GM21526 (cell line): ENCODE measurements at regions not wholly inside any gene's neighbourhood (a gene's known extent, or its start where the extent isn't known, plus 50 kb on each side); places are given as distances from the start of the nearest gene placed in this dataset.

Source experiments
- ATAC-seq: cut with Tn5 transposase; IDR thresholded peaks from one replicate; pipeline ENCODE4 v1.9.1; 2021; ENCODE audit warnings: moderate library complexity; ENCODE audit not compliant: unreplicated experiment, low FRiP score

GRCh38 chr11:15859411-15859810 is 496.9 kb downstream of the SOX6 start:
- no peak for ATAC-seq

GRCh38 chr11:15861256-15861655 is 495.1 kb downstream of the SOX6 start:
- no peak for ATAC-seq

- no peak for ATAC-seq
Observed at GRCh38 chr11:15863411-15863810, 492.9 kb downstream of the SOX6 start.

GRCh38 chr11:15864026-15864805 is 492.1 kb downstream of the SOX6 start:
- ATAC-seq: no peak

GRCh38 chr11:15865212-15865987 is 490.9 kb downstream of the SOX6 start:
- ATAC-seq: no peak

- no peak for ATAC-seq
Observed at GRCh38 chr11:15867871-15868270, 488.5 kb downstream of the SOX6 start.

- ATAC-seq: no peak
Observed at GRCh38 chr11:15870911-15871310, 485.4 kb downstream of the SOX6 start.

- no peak for ATAC-seq
Observed at GRCh38 chr11:15871904-15872626, 484.3 kb downstream of the SOX6 start.

- ATAC-seq: no peak
Observed at GRCh38 chr11:15873501-15873900, 482.8 kb downstream of the SOX6 start.

- ATAC-seq: no peak
Observed at GRCh38 chr11:15874704-15875103, 481.6 kb downstream of the SOX6 start.

GRCh38 chr11:15875393-15875792 is 481.0 kb downstream of the SOX6 start:
- no peak for ATAC-seq

GRCh38 chr11:15875943-15876342 is 480.4 kb downstream of the SOX6 start:
- no peak for ATAC-seq

- no peak for ATAC-seq
Observed at GRCh38 chr11:15878756-15879155, 477.6 kb downstream of the SOX6 start.

- no peak for ATAC-seq
Observed at GRCh38 chr11:15880291-15880690, 476.1 kb downstream of the SOX6 start.

- no peak for ATAC-seq
Observed at GRCh38 chr11:15882876-15883454, 473.4 kb downstream of the SOX6 start.

GRCh38 chr11:15883455-15883920 is 472.9 kb downstream of the SOX6 start:
- no peak for ATAC-seq

- ATAC-seq: no peak
Observed at GRCh38 chr11:15884141-15884540, 472.2 kb downstream of the SOX6 start.

- no peak for ATAC-seq
Observed at GRCh38 chr11:15884777-15885540, 471.4 kb downstream of the SOX6 start.

GRCh38 chr11:15885854-15886253 is 470.5 kb downstream of the SOX6 start:
- no peak for ATAC-seq

GRCh38 chr11:15886299-15886698 is 470.0 kb downstream of the SOX6 start:
- no peak for ATAC-seq
